Endothelial cell (in vitro differentiated cells): ENCODE measurements at regions not wholly inside any gene's neighbourhood (a gene's known extent, or its start where the extent isn't known, plus 50 kb on each side); places are given as distances from the start of the nearest gene placed in this dataset.
A peak's percentile ranks its signal among the peaks of the same experiment; 100 is the strongest.
"Not testable (repeated sequence)": the region's sequence is repeated elsewhere in the genome, so short reads cannot be mapped to it uniquely, and the experiment has no call there.

Source experiments
- DNase-seq: peaks from one replicate; pipeline ENCODE4 v3.0.0; 2021; ENCODE audit warnings: low spot score
- H3K27ac Mint-ChIP-seq: one replicate; pipeline ENCODE4 v1.8.0; 2021; ENCODE audit warnings: mixed read lengths, inconsistent platforms; ENCODE audit not compliant: unreplicated experiment
- H3K27me3 Mint-ChIP-seq: one replicate; pipeline ENCODE4 v1.8.0; 2021; ENCODE audit warnings: mild to moderate bottlenecking, moderate library complexity, mixed read lengths, inconsistent platforms; ENCODE audit not compliant: unreplicated experiment
- H3K36me3 Mint-ChIP-seq: one replicate; pipeline ENCODE4 v1.8.0; 2021; ENCODE audit warnings: mild to moderate bottlenecking, low read depth, mixed read lengths, inconsistent platforms; ENCODE audit not compliant: unreplicated experiment
- H3K4me1 Mint-ChIP-seq: one replicate; pipeline ENCODE4 v1.8.0; 2021; ENCODE audit warnings: mild to moderate bottlenecking, mixed read lengths, inconsistent platforms; ENCODE audit not compliant: unreplicated experiment
- H3K4me3 Mint-ChIP-seq: one replicate; pipeline ENCODE4 v1.8.0; 2021; ENCODE audit warnings: mild to moderate bottlenecking, mixed read lengths, inconsistent platforms; ENCODE audit not compliant: unreplicated experiment
- H3K9me3 Mint-ChIP-seq: one replicate; pipeline ENCODE4 v1.8.0; 2021; ENCODE audit warnings: mixed read lengths, inconsistent platforms; ENCODE audit not compliant: unreplicated experiment
- CTCF ChIP-seq: fragments of 200-600 bp; sonication (generic); IDR thresholded peaks from one replicate; pipeline ENCODE4 v1.5.0; 2021; ENCODE audit warnings: antibody characterized with exemption; ENCODE audit not compliant: unreplicated experiment

GRCh38 chr12:34306133-34306830, 284.0 kb downstream of the ALG10 start:
- Mint-ChIP-seq H3K27ac (peak overlapping the region; percentile 36), H3K9me3 (peaks cover 76% of the 10 kb centered on the region), H3K27me3 (peaks cover 58% of the 10 kb centered on the region), H3K36me3 (peaks cover 67% of the 10 kb centered on the region), H3K4me3 (no peak overlapping the region), H3K4me1 (no peaks in the 10 kb centered on the region)
- DNase-seq, result no peak
- no peak for TF ChIP-seq CTCF

- Mint-ChIP-seq H3K27me3 (peaks cover 49% of the 10 kb centered on the region), H3K36me3 (peaks cover 50% of the 10 kb centered on the region), H3K4me3 (peak overlapping the region; percentile 67), H3K27ac (peak overlapping the region; percentile 70), H3K9me3 (peaks cover 75% of the 10 kb centered on the region)
- H3K4me1 Mint-ChIP-seq, DNase-seq: not testable (repeated sequence)
Measured at GRCh38 chr12:34309806-34310804, 287.8 kb downstream of the ALG10 start.

GRCh38 chr12:34311337-34311736, 289.0 kb downstream of the ALG10 start:
- TF ChIP-seq CTCF, result no peak
- peaks cover 74% of the 10 kb centered on the region for H3K9me3 Mint-ChIP-seq
- no peak for DNase-seq
- H3K36me3 Mint-ChIP-seq, result peaks cover 44% of the 10 kb centered on the region
- H3K27me3 Mint-ChIP-seq, result peaks cover 45% of the 10 kb centered on the region
- H3K4me3 Mint-ChIP-seq, result no peak overlapping the region
- no peak overlapping the region for H3K27ac Mint-ChIP-seq
- no peaks in the 10 kb centered on the region for H3K4me1 Mint-ChIP-seq

GRCh38 chr12:34327671-34328070, 305.4 kb downstream of the ALG10 start:
- Mint-ChIP-seq H3K4me1 (no peaks in the 10 kb centered on the region), H3K36me3 (peaks cover 61% of the 10 kb centered on the region), H3K27ac (no peak overlapping the region), H3K9me3 (peaks cover 76% of the 10 kb centered on the region), H3K27me3 (peaks cover 39% of the 10 kb centered on the region), H3K4me3 (no peak overlapping the region)
- no peak for TF ChIP-seq CTCF
- DNase-seq, result no peak

GRCh38 chr12:34333337-34333736, 311.0 kb downstream of the ALG10 start:
- Mint-ChIP-seq H3K27me3 (peaks cover 12% of the 10 kb centered on the region), H3K27ac (no peak overlapping the region), H3K4me3 (no peak overlapping the region), H3K9me3 (peaks cover 31% of the 10 kb centered on the region), H3K4me1 (no peaks in the 10 kb centered on the region), H3K36me3 (peaks cover 15% of the 10 kb centered on the region)
- no peak for TF ChIP-seq CTCF
- DNase-seq, result no peak
